Stimulated activated naive CD8-positive, alpha-beta T cell treated with anti-CD3 and anti-CD28 coated beads, Interleukin-15, amount 100 ng/mL, for 72 hours (primary cell): ENCODE measurements at regions not wholly inside any gene's neighbourhood (a gene's known extent, or its start where the extent isn't known, plus 50 kb on each side); places are given as distances from the start of the nearest gene placed in this dataset.

ENCODE experiments used
- ATAC-seq: fragments of 150-1000 bp; cut with Tn5 transposase; 2 replicates; pipeline ENCODE4 v1.10.0; 2021; ENCODE audit warnings: mild to moderate bottlenecking, moderate library complexity
- DNase-seq, 2 donors: peaks; one replicate each; pipeline ENCODE4 v3.0.0; 2021 to 2022
- H3K27ac Mint-ChIP-seq, 2 donors: one replicate each; pipeline ENCODE4 v1.8.0; 2022; ENCODE audit warnings: mild to moderate bottlenecking in 2 of 2, mixed read lengths in 2 of 2, moderate library complexity in 2 of 2
- H3K27me3 Mint-ChIP-seq: one replicate; pipeline ENCODE4 v1.8.0; 2022; ENCODE audit warnings: mixed read lengths
- H3K4me1 Mint-ChIP-seq: one replicate; pipeline ENCODE4 v1.8.0; 2022; ENCODE audit warnings: mild to moderate bottlenecking, mixed read lengths
- H3K4me3 Mint-ChIP-seq, 2 donors: one replicate each; pipeline ENCODE4 v1.8.0; 2022; ENCODE audit warnings: mild to moderate bottlenecking in 2 of 2, mixed read lengths in 2 of 2, moderate library complexity in 1 of 2
- H3K9me3 Mint-ChIP-seq, 2 donors: one replicate each; pipeline ENCODE4 v1.8.0; 2022; ENCODE audit warnings: mixed read lengths in 2 of 2

- ATAC-seq: no peak
- Mint-ChIP-seq H3K4me1 (no peaks in the 10 kb centered on the region), H3K9me3 (peaks cover 40 to 79% of the 10 kb centered on the region in 2 donors), H3K4me3 (no peak overlapping the region), H3K27ac (no peak overlapping the region), H3K27me3 (no peaks in the 10 kb centered on the region)
- DNase-seq: no peak
Observed at GRCh38 chr16:35908942-35909341, 2449.5 kb downstream of the TP53TG3F start.

DNA sequence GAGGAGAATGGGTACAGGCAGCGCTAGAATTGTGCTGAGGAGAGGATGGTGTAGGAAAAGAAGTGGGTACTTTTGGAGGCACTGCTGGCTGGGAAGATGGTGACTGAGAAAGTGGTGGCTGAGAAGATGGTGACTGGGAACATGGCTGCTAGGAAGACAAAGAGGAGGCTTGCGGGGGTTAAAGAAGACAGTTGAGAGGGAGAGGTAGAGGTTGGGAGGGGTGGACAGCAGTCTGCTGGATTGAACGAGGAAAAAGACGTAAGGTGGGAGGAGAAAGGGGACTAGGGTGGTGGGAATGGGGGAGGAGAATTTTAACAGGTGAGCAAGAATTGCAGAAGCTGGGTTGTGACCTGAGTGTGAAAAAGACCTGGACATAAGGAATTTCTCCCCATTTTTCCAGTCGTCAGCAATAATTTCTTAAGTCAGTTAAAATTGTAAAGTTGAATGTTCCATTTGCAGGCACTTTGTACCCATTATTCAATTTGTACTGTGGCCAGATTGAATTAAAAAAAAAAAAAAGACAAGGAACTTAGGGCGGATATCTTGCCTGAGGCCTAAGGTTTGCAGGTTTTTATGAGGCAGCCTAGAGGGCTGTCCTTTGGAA, 2450.0 kb downstream of the TP53TG3F start:
- no peak overlapping the region for H3K27ac Mint-ChIP-seq
- ATAC-seq (no peak), DNase-seq (no peak)
- H3K27me3 Mint-ChIP-seq: no peaks in the 10 kb centered on the region
- no peaks in the 10 kb centered on the region for H3K4me1 Mint-ChIP-seq
- peaks cover 40 to 82% of the 10 kb centered on the region in 2 donors for H3K9me3 Mint-ChIP-seq
- H3K4me3 Mint-ChIP-seq: no peak overlapping the region

- no peak overlapping the region for H3K27ac Mint-ChIP-seq
- H3K4me3 Mint-ChIP-seq: no peak overlapping the region
- no peaks in the 10 kb centered on the region for H3K27me3 Mint-ChIP-seq
- DNase-seq (no peak), ATAC-seq (no peak)
- H3K4me1 Mint-ChIP-seq: no peaks in the 10 kb centered on the region
- H3K9me3 Mint-ChIP-seq: peaks cover 34 to 75% of the 10 kb centered on the region in 2 donors
Observed at GRCh38 chr16:35910409-35910808, 2451.0 kb downstream of the TP53TG3F start.

- Mint-ChIP-seq H3K27ac (no peak overlapping the region), H3K4me1 (no peaks in the 10 kb centered on the region), H3K4me3 (no peak overlapping the region), H3K27me3 (no peaks in the 10 kb centered on the region), H3K9me3 (peaks cover 19 to 60% of the 10 kb centered on the region in 2 donors)
- ATAC-seq (no peak), DNase-seq (no peak)
Observed at GRCh38 chr16:35911899-35912298, 2452.5 kb downstream of the TP53TG3F start.

DNA sequence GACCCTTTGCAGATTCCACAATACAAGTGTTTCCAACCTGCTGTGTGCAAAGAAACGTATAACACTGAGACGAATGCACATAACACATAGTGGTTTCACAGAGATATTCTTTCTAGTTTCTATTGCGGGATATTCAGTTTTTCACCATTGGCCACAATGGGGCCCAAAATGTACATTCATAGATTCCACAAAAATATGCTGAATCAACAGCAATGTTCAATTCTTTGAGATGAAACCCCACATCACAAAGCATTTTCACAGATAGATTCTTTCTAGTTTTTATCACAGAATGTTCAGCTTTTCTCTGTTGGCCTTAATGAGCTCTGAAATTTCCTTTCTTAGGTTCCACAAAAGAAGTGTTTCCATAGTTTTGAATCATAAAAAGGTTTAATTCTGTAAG, 2472.3 kb downstream of the TP53TG3F start:
- ATAC-seq (no peak), DNase-seq (no peak)
- Mint-ChIP-seq H3K9me3 (peaks cover 7 to 9% of the 10 kb centered on the region in 2 donors), H3K4me3 (no peak overlapping the region), H3K4me1 (no peaks in the 10 kb centered on the region), H3K27me3 (no peaks in the 10 kb centered on the region), H3K27ac (no peak overlapping the region)
